HCT116 (cell line): ENCODE measurements at regions not wholly inside any gene's neighbourhood (a gene's known extent, or its start where the extent isn't known, plus 50 kb on each side); places are given as distances from the start of the nearest gene placed in this dataset.

ENCODE experiments used
- ATAC-seq: fragments of 200-7000 bp; cut with Tn5 transposase; 2 replicates; pipeline ENCODE4 v1.9.1; 2020; ENCODE audit warnings: mild to moderate bottlenecking, moderate library complexity
- BruUV-seq: library from RNA; stranded (reverse); fragments of 400-500 nt; replicated peaks from 2 replicates; lab custom pipeline; 2021; lab: Mats Ljungman, UMichigan
- CTCF ChIA-PET: fragments of 300-600 bp; sonication (Branson Sonifier 250); formaldehyde crosslinking; loops from one replicate; lab custom pipeline; 2021; ENCODE audit warnings: antibody characterized with exemption; lab: Charles Lee
- POLR2A ChIA-PET: fragments of 300-600, 350-600 bp; sonication (Branson Sonifier 250); formaldehyde crosslinking; loops from one replicate; lab custom pipeline; 2021; ENCODE audit warnings: antibody characterized with exemption; lab: Charles Lee
- RAD21 ChIA-PET, 2 experiments: fragments of 300-600 bp; sonication (Branson Sonifier 250); formaldehyde crosslinking; loops; one replicate each; lab custom pipeline; 2023; ENCODE audit warnings: low total read pairs in 2 of 2; ENCODE audit not compliant: uncharacterized antibody in 2 of 2, unreplicated experiment in 2 of 2, low non-redundant PET in 1 of 2; lab: Charles Lee
- DNase-seq: peaks from one replicate; pipeline ENCODE4 v3.0.0-alpha.2; 2010; ENCODE audit warnings: low read depth, low spot score
- H2AFZ ChIP-seq: fragments of 200-600 bp; shearing (Covaris generic), sonication (generic); 2 replicates; pipeline ENCODE4 v1.6.1; 2017; ENCODE audit warnings: low read depth, mixed run types, mixed read lengths, antibody characterized with exemption, low read length; ENCODE audit not compliant: poor library complexity, severe bottlenecking
- H3K27ac ChIP-seq: 2 replicates; pipeline ENCODE4 v1.5.1; 2012; ENCODE audit warnings: low read depth, low read length
- H3K27me3 ChIP-seq: fragments of 200-600 bp; sonication (generic); 2 replicates; pipeline ENCODE4 v1.6.1; 2016; ENCODE audit warnings: mixed run types, low read length, mixed read lengths; ENCODE audit not compliant: insufficient read depth
- H3K36me3 ChIP-seq, 2 experiments: fragments of 200-500 bp in 1 of 2; fragments of 200-600 bp in 1 of 2; sonication (Bioruptor generic) in 1 of 2; sonication (generic) in 1 of 2; 2 replicates each; pipeline versions ENCODE4 v1.5.1 to v1.6.1; 2014 to 2016; ENCODE audit warnings: low read length in 2 of 2, inconsistent platforms in 1 of 2, mixed read lengths in 1 of 2, mixed run types in 1 of 2; ENCODE audit not compliant: insufficient read depth in 2 of 2, control insufficient read depth in 1 of 2
- H3K4me1 ChIP-seq, 2 experiments: fragments of 200-600 bp in 1 of 2; sonication (generic) in 1 of 2; 2 replicates each; pipeline versions ENCODE4 v1.5.1 to v1.6.1; 2012 to 2017; ENCODE audit warnings: low read length in 2 of 2, inconsistent platforms in 1 of 2, mild to moderate bottlenecking in 1 of 2, mixed read lengths in 1 of 2, mixed run types in 1 of 2, moderate library complexity in 1 of 2; ENCODE audit not compliant: insufficient read depth in 2 of 2, control insufficient read depth in 1 of 2
- H3K4me2 ChIP-seq: fragments of 200-600 bp; sonication (generic); 2 replicates; pipeline ENCODE4 v1.6.1; 2017; ENCODE audit warnings: mixed run types, low read length, mixed read lengths
- H3K4me3 ChIP-seq, 2 experiments: fragments of 200-600 bp in 1 of 2; sonication (generic) in 1 of 2; replicated peaks in 1 of 2; 2 replicates each; pipeline ENCODE4 v1.5.1; 2011 to 2016; ENCODE audit warnings: low read length in 2 of 2, control low read depth in 1 of 2, low read depth in 1 of 2, mild to moderate bottlenecking in 1 of 2, mixed read lengths in 1 of 2, mixed run types in 1 of 2
- H3K79me2 ChIP-seq: fragments of 200-600 bp; sonication (generic); 2 replicates; pipeline ENCODE4 v1.6.1; 2017; ENCODE audit warnings: mild to moderate bottlenecking, mixed run types, low read length, moderate library complexity, mixed read lengths; ENCODE audit not compliant: insufficient read depth
- H3K9ac ChIP-seq: fragments of 200-600 bp; sonication (generic); 2 replicates; pipeline ENCODE4 v1.6.1; 2016; ENCODE audit warnings: low read length, mixed read lengths
- H3K9me2 ChIP-seq: fragments of 200-600 bp; sonication (generic), shearing (Covaris generic); 2 replicates; pipeline ENCODE4 v1.6.1; 2017; ENCODE audit warnings: mixed run types, mild to moderate bottlenecking, moderate library complexity; ENCODE audit not compliant: insufficient read depth
- H3K9me3 ChIP-seq, 2 experiments: fragments of 200-500 bp in 1 of 2; fragments of 200-600 bp in 1 of 2; sonication (Bioruptor generic) in 1 of 2; sonication (generic) in 1 of 2; 2 replicates each; pipeline ENCODE4 v1.6.1; 2014 to 2017; ENCODE audit warnings: low read length in 2 of 2, mixed read lengths in 2 of 2, inconsistent platforms in 1 of 2, low read depth in 1 of 2, mild to moderate bottlenecking in 1 of 2, mixed run types in 1 of 2, moderate library complexity in 1 of 2; ENCODE audit not compliant: control insufficient read depth in 1 of 2, insufficient read depth in 1 of 2
- H4K20me1 ChIP-seq: fragments of 200-600 bp; sonication (generic), shearing (Covaris generic); 2 replicates; pipeline ENCODE4 v1.6.1; 2017; ENCODE audit warnings: mixed run types, mild to moderate bottlenecking, moderate library complexity; ENCODE audit not compliant: insufficient read depth
- EGR1 ChIP-seq: IDR thresholded peaks from 2 replicates; pipeline ENCODE4 v1.6.1; 2012; ENCODE audit warnings: low read depth
- ELF1 ChIP-seq: IDR thresholded peaks from 2 replicates; pipeline ENCODE4 v1.6.1; 2012; ENCODE audit warnings: low read depth, borderline replicate concordance
- EZH2 ChIP-seq: fragments of 200-600 bp; sonication (generic); IDR thresholded peaks from 2 replicates; pipeline ENCODE4 v1.6.1; 2017; ENCODE audit warnings: antibody characterized with exemption, mixed run types
- FOSL1 ChIP-seq: IDR thresholded peaks from 2 replicates; pipeline ENCODE4 v1.6.1; 2012; ENCODE audit warnings: low read depth
- POLR2AphosphoS5 ChIP-seq: IDR thresholded peaks from 2 replicates; pipeline ENCODE4 v1.6.1; 2011; ENCODE audit warnings: mild to moderate bottlenecking, low read depth, low read length, moderate library complexity
- SIN3A ChIP-seq: IDR thresholded peaks from 2 replicates; pipeline ENCODE4 v1.6.1; 2012; ENCODE audit warnings: low read depth
- intact Hi-C: fragments of 100-400 bp; cut with micrococcal nuclease; formaldehyde crosslinking; loops from 2 replicates; pipeline ENCODE4 v1.10.0; 2022
- TF ChIP-seq, protein P1 (sequence below): IDR thresholded peaks from 2 replicates; pipeline ENCODE4 v1.6.1; 2011; ENCODE audit warnings: mild to moderate bottlenecking, low read length, moderate library complexity; ENCODE audit not compliant: insufficient replicate concordance; ENCODE audit errors: extremely low read depth
- TF ChIP-seq, protein P2 (sequence below): IDR thresholded peaks from 2 replicates; pipeline ENCODE4 v1.6.1; 2012
- TF ChIP-seq, protein P3 (sequence below): IDR thresholded peaks from 2 replicates; pipeline ENCODE4 v1.6.1; 2012
- TF ChIP-seq, protein P4 (sequence below), 3 experiments: fragments of 200-600 bp in 1 of 3; sonication (generic) in 1 of 3; IDR thresholded peaks in 2 of 3; conservative IDR thresholded peaks in 1 of 3; 2 replicates each; pipeline ENCODE4 v1.5.1; 2012 to 2017; ENCODE audit warnings: low read depth in 2 of 3, low read length in 2 of 3, antibody characterized with exemption in 1 of 3, borderline replicate concordance in 1 of 3, control low read depth in 1 of 3, mild to moderate bottlenecking in 1 of 3, mixed read lengths in 1 of 3, mixed run types in 1 of 3, moderate library complexity in 1 of 3; ENCODE audit not compliant: insufficient read depth in 1 of 3

DNA sequence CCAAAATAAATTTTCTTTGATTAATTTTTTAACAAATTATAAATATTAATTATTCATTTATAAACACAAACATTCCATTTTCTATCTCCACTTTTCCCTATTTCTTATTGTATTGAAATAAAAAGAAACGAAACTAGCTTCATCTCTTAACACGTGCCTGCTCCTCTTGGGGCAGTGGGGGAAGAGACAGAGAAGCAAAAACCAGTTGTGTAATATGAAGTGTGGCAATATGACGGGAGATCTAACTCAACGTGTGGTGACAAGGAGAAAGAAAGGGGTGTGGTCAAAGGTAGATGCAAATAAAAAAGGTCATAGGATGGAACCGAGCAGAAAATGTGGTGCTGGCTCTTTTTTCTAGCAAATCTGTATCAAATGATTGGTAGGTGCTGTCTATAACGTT is 106.9 kb upstream of the SLC8A1 start (continued):
- TF ChIP-seq, protein P1, sequence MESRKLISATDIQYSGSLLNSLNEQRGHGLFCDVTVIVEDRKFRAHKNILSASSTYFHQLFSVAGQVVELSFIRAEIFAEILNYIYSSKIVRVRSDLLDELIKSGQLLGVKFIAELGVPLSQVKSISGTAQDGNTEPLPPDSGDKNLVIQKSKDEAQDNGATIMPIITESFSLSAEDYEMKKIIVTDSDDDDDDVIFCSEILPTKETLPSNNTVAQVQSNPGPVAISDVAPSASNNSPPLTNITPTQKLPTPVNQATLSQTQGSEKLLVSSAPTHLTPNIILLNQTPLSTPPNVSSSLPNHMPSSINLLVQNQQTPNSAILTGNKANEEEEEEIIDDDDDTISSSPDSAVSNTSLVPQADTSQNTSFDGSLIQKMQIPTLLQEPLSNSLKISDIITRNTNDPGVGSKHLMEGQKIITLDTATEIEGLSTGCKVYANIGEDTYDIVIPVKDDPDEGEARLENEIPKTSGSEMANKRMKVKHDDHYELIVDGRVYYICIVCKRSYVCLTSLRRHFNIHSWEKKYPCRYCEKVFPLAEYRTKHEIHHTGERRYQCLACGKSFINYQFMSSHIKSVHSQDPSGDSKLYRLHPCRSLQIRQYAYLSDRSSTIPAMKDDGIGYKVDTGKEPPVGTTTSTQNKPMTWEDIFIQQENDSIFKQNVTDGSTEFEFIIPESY: no peak
- no peak for TF ChIP-seq POLR2AphosphoS5
- no peak for TF ChIP-seq EZH2
- TF ChIP-seq, protein P2, sequence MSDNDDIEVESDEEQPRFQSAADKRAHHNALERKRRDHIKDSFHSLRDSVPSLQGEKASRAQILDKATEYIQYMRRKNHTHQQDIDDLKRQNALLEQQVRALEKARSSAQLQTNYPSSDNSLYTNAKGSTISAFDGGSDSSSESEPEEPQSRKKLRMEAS: no peak
- TF ChIP-seq EGR1: no peak
- TF ChIP-seq, protein P3, sequence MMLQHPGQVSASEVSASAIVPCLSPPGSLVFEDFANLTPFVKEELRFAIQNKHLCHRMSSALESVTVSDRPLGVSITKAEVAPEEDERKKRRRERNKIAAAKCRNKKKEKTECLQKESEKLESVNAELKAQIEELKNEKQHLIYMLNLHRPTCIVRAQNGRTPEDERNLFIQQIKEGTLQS: no peak
- no peak for TF ChIP-seq SIN3A

DNA sequence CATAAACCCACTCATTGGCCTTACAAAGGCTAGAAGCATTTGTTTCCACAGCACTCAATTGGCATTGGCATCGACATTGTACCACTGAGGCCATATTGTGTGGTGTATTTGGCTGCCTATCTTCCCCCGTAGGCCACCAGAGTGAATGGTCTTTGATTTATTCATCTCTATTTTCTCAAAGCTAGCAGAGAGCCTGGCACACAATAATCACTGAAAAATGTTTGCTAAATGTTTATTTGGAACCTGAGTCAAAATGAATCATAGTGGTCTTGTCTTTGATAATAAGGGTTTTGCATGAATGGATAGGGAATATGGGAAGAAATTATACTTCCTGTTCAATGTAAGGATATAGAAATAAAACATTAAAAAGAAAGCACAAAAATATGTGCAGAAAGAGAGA is 107.3 kb upstream of the SLC8A1 start:
- no peak overlapping the region for H3K4me2 ChIP-seq
- H3K9me3 ChIP-seq: no peaks in the 10 kb centered on the region
- H2AFZ ChIP-seq: no peak overlapping the region
- no peak for TF ChIP-seq ELF1
- TF ChIP-seq, protein P4, sequence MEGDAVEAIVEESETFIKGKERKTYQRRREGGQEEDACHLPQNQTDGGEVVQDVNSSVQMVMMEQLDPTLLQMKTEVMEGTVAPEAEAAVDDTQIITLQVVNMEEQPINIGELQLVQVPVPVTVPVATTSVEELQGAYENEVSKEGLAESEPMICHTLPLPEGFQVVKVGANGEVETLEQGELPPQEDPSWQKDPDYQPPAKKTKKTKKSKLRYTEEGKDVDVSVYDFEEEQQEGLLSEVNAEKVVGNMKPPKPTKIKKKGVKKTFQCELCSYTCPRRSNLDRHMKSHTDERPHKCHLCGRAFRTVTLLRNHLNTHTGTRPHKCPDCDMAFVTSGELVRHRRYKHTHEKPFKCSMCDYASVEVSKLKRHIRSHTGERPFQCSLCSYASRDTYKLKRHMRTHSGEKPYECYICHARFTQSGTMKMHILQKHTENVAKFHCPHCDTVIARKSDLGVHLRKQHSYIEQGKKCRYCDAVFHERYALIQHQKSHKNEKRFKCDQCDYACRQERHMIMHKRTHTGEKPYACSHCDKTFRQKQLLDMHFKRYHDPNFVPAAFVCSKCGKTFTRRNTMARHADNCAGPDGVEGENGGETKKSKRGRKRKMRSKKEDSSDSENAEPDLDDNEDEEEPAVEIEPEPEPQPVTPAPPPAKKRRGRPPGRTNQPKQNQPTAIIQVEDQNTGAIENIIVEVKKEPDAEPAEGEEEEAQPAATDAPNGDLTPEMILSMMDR (IDR thresholded peaks at IDR 0.05 in 2 of 3, conservative IDR thresholded peaks at IDR 0.05 in 1 of 3; ENCODE audit: borderline replicate concordance in 1 of 3, insufficient read depth in 1 of 3, low read depth in 2 of 3, low read length in 2 of 3): no peak
- no peak for TF ChIP-seq FOSL1
- no peaks in the 10 kb centered on the region for H3K4me1 ChIP-seq
- intact Hi-C loops: no loop called here
- BruUV-seq: no TSS peak
- H3K27ac ChIP-seq: no peak overlapping the region
- no peaks in the 10 kb centered on the region for H3K79me2 ChIP-seq
- H4K20me1 ChIP-seq: no peaks in the 10 kb centered on the region
- ChIA-PET CTCF (no interaction called here), POLR2A (no interaction called here), RAD21 (no interaction called here)
- no peaks in the 10 kb centered on the region for H3K9me2 ChIP-seq
- no peak overlapping the region for H3K4me3 ChIP-seq
- ATAC-seq (no peak), DNase-seq (no peak)
- H3K36me3 ChIP-seq: no peaks in the 10 kb centered on the region
- H3K9ac ChIP-seq: no peak overlapping the region
- H3K27me3 ChIP-seq: peaks cover 8% of the 10 kb centered on the region
